GM12892 (cell line): ENCODE measurements at regions not wholly inside any gene's neighbourhood (a gene's known extent, or its start where the extent isn't known, plus 50 kb on each side); places are given as distances from the start of the nearest gene placed in this dataset.

Experiments used
- POLR2A ChIP-seq: IDR thresholded peaks from 2 replicates; pipeline ENCODE4 v1.6.1; 2011; ENCODE audit warnings: low read depth, low read length, control low read depth
- POLR2AphosphoS5 ChIP-seq: IDR thresholded peaks from 2 replicates; pipeline ENCODE4 v1.6.1; 2011; ENCODE audit warnings: low read depth, low read length, control low read depth
- TAF1 ChIP-seq: IDR thresholded peaks from 2 replicates; pipeline ENCODE4 v1.6.1; 2011; ENCODE audit warnings: low read depth, mild to moderate bottlenecking, control low read depth, low read length, borderline replicate concordance

GRCh38 chr18:57853864-57854263, 50.7 kb upstream of the ATP8B1 start:
- no peak for TF ChIP-seq TAF1
- no peak for TF ChIP-seq POLR2A
- TF ChIP-seq POLR2AphosphoS5, result no peak
